ENCODE measurements at regions not wholly inside any gene's neighbourhood (a gene's known extent, or its start where the extent isn't known, plus 50 kb on each side); places are given as distances from the start of the nearest gene placed in this dataset.

- Histone ChIP-seq H3K9ac (ENCODE audit: control insufficient read depth, extremely low read depth, insufficient read depth, low read length) (no peak overlapping the region), H3K27me3 (ENCODE audit: control insufficient read depth, extremely low read depth, insufficient read depth, low read length) (no peaks in the 10 kb centered on the region), H3K27ac (ENCODE audit: control insufficient read depth, insufficient read depth, low read length) (peak overlapping the region; percentile 49), H3K79me2 (ENCODE audit: control insufficient read depth, insufficient read depth, low read length) (no peaks in the 10 kb centered on the region), H4K20me1 (ENCODE audit: control insufficient read depth, extremely low read depth, insufficient read depth, low read length) (no peaks in the 10 kb centered on the region), H3K36me3 (ENCODE audit: control insufficient read depth in 2 of 2, extremely low read depth in 1 of 2, insufficient read depth in 2 of 2, low read length in 2 of 2) (no peaks in the 10 kb centered on the region), H3K9me1 (ENCODE audit: control insufficient read depth, extremely low read depth, insufficient read depth, low read length) (no peaks in the 10 kb centered on the region), H3K4me3 (ENCODE audit: control insufficient read depth in 2 of 3, extremely low read depth in 1 of 3, insufficient read depth in 2 of 3, low read depth in 1 of 3, low read length in 3 of 3) (no peak overlapping the region), H3K4me2 (ENCODE audit: control insufficient read depth, extremely low read depth, insufficient read depth, low read depth, low read length) (no peak overlapping the region), H2AFZ (ENCODE audit: control insufficient read depth, low read length) (no peak overlapping the region), H3K9me3 (ENCODE audit: control insufficient read depth, low read depth, low read length) (no peaks in the 10 kb centered on the region), H3K4me1 (ENCODE audit: control insufficient read depth, extremely low read depth, insufficient read depth, low read length) (no peaks in the 10 kb centered on the region)
- no peak for TF ChIP-seq EZH2 (IDR thresholded peaks at IDR 0.05; ENCODE audit: low read length)
- dilution Hi-C loops (cut with MboI; ENCODE audit: extremely low pct_ligation_motif_present, low sequenced_read_pairs): no loop called here
- DNase-seq (ENCODE audit: low read depth, low spot score) (no peak), FAIRE-seq (no peak)
These were observed 201.4 kb upstream of the BRINP3 start for GRCh38 chr1:190679044-190679443.

GRCh38 chr1:190679454-190679853 is 201.8 kb upstream of the BRINP3 start:
- Histone ChIP-seq H3K4me1 (ENCODE audit: control insufficient read depth, extremely low read depth, insufficient read depth, low read length) (no peaks in the 10 kb centered on the region), H3K9ac (ENCODE audit: control insufficient read depth, extremely low read depth, insufficient read depth, low read length) (no peak overlapping the region), H3K4me3 (ENCODE audit: control insufficient read depth in 2 of 3, extremely low read depth in 1 of 3, insufficient read depth in 2 of 3, low read depth in 1 of 3, low read length in 3 of 3) (no peak overlapping the region), H3K27ac (ENCODE audit: control insufficient read depth, insufficient read depth, low read length) (peak overlapping the region; percentile 49), H3K79me2 (ENCODE audit: control insufficient read depth, insufficient read depth, low read length) (no peaks in the 10 kb centered on the region), H3K9me3 (ENCODE audit: control insufficient read depth, low read depth, low read length) (no peaks in the 10 kb centered on the region), H3K27me3 (ENCODE audit: control insufficient read depth, extremely low read depth, insufficient read depth, low read length) (no peaks in the 10 kb centered on the region), H3K36me3 (ENCODE audit: control insufficient read depth in 2 of 2, extremely low read depth in 1 of 2, insufficient read depth in 2 of 2, low read length in 2 of 2) (no peaks in the 10 kb centered on the region), H3K9me1 (ENCODE audit: control insufficient read depth, extremely low read depth, insufficient read depth, low read length) (no peaks in the 10 kb centered on the region), H2AFZ (ENCODE audit: control insufficient read depth, low read length) (no peak overlapping the region), H4K20me1 (ENCODE audit: control insufficient read depth, extremely low read depth, insufficient read depth, low read length) (no peaks in the 10 kb centered on the region), H3K4me2 (ENCODE audit: control insufficient read depth, extremely low read depth, insufficient read depth, low read depth, low read length) (no peak overlapping the region)
- FAIRE-seq (no peak), DNase-seq (ENCODE audit: low read depth, low spot score) (no peak)
- dilution Hi-C loops (cut with MboI; ENCODE audit: extremely low pct_ligation_motif_present, low sequenced_read_pairs): no loop called here
- TF ChIP-seq EZH2 (IDR thresholded peaks at IDR 0.05; ENCODE audit: low read length): no peak
- no peak for TF ChIP-seq CTCF (optimal IDR thresholded peaks at IDR 0.05 in 1 of 3, IDR thresholded peaks at IDR 0.05 in 1 of 3, conservative IDR thresholded peaks at IDR 0.05 in 1 of 3; ENCODE audit: extremely low read depth in 1 of 3, insufficient read depth in 2 of 3, low read length in 3 of 3)

GRCh38 chr1:190679983-190680382 is 202.3 kb upstream of the BRINP3 start:
- Histone ChIP-seq H2AFZ (ENCODE audit: control insufficient read depth, low read length) (no peak overlapping the region), H3K36me3 (ENCODE audit: control insufficient read depth in 2 of 2, extremely low read depth in 1 of 2, insufficient read depth in 2 of 2, low read length in 2 of 2) (no peaks in the 10 kb centered on the region), H3K79me2 (ENCODE audit: control insufficient read depth, insufficient read depth, low read length) (no peaks in the 10 kb centered on the region), H3K9me3 (ENCODE audit: control insufficient read depth, low read depth, low read length) (no peaks in the 10 kb centered on the region), H3K4me2 (ENCODE audit: control insufficient read depth, extremely low read depth, insufficient read depth, low read depth, low read length) (no peak overlapping the region), H3K27me3 (ENCODE audit: control insufficient read depth, extremely low read depth, insufficient read depth, low read length) (no peaks in the 10 kb centered on the region), H3K9ac (ENCODE audit: control insufficient read depth, extremely low read depth, insufficient read depth, low read length) (no peak overlapping the region), H3K27ac (ENCODE audit: control insufficient read depth, insufficient read depth, low read length) (no peak overlapping the region), H4K20me1 (ENCODE audit: control insufficient read depth, extremely low read depth, insufficient read depth, low read length) (no peaks in the 10 kb centered on the region), H3K9me1 (ENCODE audit: control insufficient read depth, extremely low read depth, insufficient read depth, low read length) (no peaks in the 10 kb centered on the region), H3K4me1 (ENCODE audit: control insufficient read depth, extremely low read depth, insufficient read depth, low read length) (no peaks in the 10 kb centered on the region), H3K4me3 (ENCODE audit: control insufficient read depth in 2 of 3, extremely low read depth in 1 of 3, insufficient read depth in 2 of 3, low read depth in 1 of 3, low read length in 3 of 3) (no peak overlapping the region)
- dilution Hi-C loops (cut with MboI; ENCODE audit: extremely low pct_ligation_motif_present, low sequenced_read_pairs): no loop called here
- no peak for FAIRE-seq
- no peak for DNase-seq (ENCODE audit: low read depth, low spot score)
- TF ChIP-seq CTCF (optimal IDR thresholded peaks at IDR 0.05 in 1 of 3, IDR thresholded peaks at IDR 0.05 in 1 of 3, conservative IDR thresholded peaks at IDR 0.05 in 1 of 3; ENCODE audit: extremely low read depth in 1 of 3, insufficient read depth in 2 of 3, low read length in 3 of 3) (no peak), EZH2 (IDR thresholded peaks at IDR 0.05; ENCODE audit: low read length) (no peak)

Measured in keratinocyte (primary cell).